ENCODE measurements at regions not wholly inside any gene's neighbourhood (a gene's known extent, or its start where the extent isn't known, plus 50 kb on each side); places are given as distances from the start of the nearest gene placed in this dataset.

DNA sequence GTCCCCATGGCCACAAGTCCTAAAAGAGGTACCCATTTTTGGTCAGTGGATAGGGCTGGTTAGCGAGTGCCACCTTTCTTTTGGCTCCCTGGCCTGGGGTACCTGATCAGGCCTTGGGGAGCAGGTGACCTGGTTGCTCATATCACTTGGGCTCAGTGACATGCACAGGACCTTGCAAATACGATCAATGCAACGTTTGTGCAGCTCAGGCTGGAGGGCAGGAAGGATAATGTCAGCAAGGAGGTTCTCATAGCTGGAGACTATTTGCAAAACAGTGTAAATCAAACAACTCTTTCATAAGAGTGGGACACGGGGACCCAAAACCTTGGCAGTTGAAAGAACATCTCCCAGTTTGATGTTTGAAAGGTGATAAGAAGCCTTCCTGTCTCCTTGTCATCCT is 127.4 kb upstream of the CADM1 start (continued):
- TF ChIP-seq, protein P1, sequence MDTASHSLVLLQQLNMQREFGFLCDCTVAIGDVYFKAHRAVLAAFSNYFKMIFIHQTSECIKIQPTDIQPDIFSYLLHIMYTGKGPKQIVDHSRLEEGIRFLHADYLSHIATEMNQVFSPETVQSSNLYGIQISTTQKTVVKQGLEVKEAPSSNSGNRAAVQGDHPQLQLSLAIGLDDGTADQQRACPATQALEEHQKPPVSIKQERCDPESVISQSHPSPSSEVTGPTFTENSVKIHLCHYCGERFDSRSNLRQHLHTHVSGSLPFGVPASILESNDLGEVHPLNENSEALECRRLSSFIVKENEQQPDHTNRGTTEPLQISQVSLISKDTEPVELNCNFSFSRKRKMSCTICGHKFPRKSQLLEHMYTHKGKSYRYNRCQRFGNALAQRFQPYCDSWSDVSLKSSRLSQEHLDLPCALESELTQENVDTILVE (CRISPR knock-in tag; IDR thresholded peaks at IDR 0.05), result no peak
- TF ChIP-seq ZNF746 (CRISPR knock-in tag; IDR thresholded peaks at IDR 0.05) (no peak), GFI1 (CRISPR knock-in tag; IDR thresholded peaks at IDR 0.05; ENCODE audit: borderline replicate concordance) (no peak), CBX1 (IDR thresholded peaks at IDR 0.05; ENCODE audit: low read depth) (no peak), SRSF4 (IDR thresholded peaks at IDR 0.05; ENCODE audit: low read depth, low read length, poor library complexity, severe bottlenecking) (no peak), REXO4 (CRISPR knock-in tag; IDR thresholded peaks at IDR 0.05; ENCODE audit: borderline replicate concordance) (no peak), HNF4G (IDR thresholded peaks at IDR 0.05; ENCODE audit: borderline replicate concordance, low read depth, low read length) (no peak), HNF4G (CRISPR knock-in tag; IDR thresholded peaks at IDR 0.05; ENCODE audit: borderline replicate concordance, low read depth) (no peak), JDP2 (CRISPR knock-in tag; IDR thresholded peaks at IDR 0.05; ENCODE audit: borderline replicate concordance) (no peak), ZNF549 (CRISPR knock-in tag; IDR thresholded peaks at IDR 0.05) (no peak), ZNF83 (CRISPR knock-in tag; IDR thresholded peaks at IDR 0.05; ENCODE audit: borderline replicate concordance) (no peak), ZNF562 (CRISPR knock-in tag; IDR thresholded peaks at IDR 0.05; ENCODE audit: borderline replicate concordance) (no peak), ZNF703 (CRISPR knock-in tag; IDR thresholded peaks at IDR 0.05; ENCODE audit: borderline replicate concordance) (no peak), NR2F6 (IDR thresholded peaks at IDR 0.05) (no peak), NR2F6 (CRISPR knock-in tag; IDR thresholded peaks at IDR 0.05) (no peak), RXRA (CRISPR knock-in tag; IDR thresholded peaks at IDR 0.05) (no peak)
- TF ChIP-seq, protein P2, sequence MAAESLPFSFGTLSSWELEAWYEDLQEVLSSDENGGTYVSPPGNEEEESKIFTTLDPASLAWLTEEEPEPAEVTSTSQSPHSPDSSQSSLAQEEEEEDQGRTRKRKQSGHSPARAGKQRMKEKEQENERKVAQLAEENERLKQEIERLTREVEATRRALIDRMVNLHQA (CRISPR knock-in tag; IDR thresholded peaks at IDR 0.05), result no peak
- TF ChIP-seq, protein P3, sequence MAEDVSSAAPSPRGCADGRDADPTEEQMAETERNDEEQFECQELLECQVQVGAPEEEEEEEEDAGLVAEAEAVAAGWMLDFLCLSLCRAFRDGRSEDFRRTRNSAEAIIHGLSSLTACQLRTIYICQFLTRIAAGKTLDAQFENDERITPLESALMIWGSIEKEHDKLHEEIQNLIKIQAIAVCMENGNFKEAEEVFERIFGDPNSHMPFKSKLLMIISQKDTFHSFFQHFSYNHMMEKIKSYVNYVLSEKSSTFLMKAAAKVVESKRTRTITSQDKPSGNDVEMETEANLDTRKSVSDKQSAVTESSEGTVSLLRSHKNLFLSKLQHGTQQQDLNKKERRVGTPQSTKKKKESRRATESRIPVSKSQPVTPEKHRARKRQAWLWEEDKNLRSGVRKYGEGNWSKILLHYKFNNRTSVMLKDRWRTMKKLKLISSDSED (CRISPR knock-in tag; IDR thresholded peaks at IDR 0.05), result no peak
- TF ChIP-seq, protein P4, sequence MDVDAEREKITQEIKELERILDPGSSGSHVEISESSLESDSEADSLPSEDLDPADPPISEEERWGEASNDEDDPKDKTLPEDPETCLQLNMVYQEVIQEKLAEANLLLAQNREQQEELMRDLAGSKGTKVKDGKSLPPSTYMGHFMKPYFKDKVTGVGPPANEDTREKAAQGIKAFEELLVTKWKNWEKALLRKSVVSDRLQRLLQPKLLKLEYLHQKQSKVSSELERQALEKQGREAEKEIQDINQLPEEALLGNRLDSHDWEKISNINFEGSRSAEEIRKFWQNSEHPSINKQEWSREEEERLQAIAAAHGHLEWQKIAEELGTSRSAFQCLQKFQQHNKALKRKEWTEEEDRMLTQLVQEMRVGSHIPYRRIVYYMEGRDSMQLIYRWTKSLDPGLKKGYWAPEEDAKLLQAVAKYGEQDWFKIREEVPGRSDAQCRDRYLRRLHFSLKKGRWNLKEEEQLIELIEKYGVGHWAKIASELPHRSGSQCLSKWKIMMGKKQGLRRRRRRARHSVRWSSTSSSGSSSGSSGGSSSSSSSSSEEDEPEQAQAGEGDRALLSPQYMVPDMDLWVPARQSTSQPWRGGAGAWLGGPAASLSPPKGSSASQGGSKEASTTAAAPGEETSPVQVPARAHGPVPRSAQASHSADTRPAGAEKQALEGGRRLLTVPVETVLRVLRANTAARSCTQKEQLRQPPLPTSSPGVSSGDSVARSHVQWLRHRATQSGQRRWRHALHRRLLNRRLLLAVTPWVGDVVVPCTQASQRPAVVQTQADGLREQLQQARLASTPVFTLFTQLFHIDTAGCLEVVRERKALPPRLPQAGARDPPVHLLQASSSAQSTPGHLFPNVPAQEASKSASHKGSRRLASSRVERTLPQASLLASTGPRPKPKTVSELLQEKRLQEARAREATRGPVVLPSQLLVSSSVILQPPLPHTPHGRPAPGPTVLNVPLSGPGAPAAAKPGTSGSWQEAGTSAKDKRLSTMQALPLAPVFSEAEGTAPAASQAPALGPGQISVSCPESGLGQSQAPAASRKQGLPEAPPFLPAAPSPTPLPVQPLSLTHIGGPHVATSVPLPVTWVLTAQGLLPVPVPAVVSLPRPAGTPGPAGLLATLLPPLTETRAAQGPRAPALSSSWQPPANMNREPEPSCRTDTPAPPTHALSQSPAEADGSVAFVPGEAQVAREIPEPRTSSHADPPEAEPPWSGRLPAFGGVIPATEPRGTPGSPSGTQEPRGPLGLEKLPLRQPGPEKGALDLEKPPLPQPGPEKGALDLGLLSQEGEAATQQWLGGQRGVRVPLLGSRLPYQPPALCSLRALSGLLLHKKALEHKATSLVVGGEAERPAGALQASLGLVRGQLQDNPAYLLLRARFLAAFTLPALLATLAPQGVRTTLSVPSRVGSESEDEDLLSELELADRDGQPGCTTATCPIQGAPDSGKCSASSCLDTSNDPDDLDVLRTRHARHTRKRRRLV (CRISPR knock-in tag; IDR thresholded peaks at IDR 0.05), result no peak
- TF ChIP-seq, protein P5, sequence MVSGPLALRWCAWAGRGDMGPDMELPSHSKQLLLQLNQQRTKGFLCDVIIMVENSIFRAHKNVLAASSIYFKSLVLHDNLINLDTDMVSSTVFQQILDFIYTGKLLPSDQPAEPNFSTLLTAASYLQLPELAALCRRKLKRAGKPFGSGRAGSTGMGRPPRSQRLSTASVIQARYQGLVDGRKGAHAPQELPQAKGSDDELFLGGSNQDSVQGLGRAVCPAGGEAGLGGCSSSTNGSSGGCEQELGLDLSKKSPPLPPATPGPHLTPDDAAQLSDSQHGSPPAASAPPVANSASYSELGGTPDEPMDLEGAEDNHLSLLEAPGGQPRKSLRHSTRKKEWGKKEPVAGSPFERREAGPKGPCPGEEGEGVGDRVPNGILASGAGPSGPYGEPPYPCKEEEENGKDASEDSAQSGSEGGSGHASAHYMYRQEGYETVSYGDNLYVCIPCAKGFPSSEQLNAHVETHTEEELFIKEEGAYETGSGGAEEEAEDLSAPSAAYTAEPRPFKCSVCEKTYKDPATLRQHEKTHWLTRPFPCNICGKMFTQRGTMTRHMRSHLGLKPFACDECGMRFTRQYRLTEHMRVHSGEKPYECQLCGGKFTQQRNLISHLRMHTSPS (CRISPR knock-in tag; IDR thresholded peaks at IDR 0.05; ENCODE audit: low read depth), result no peak
- TF ChIP-seq, protein P6, sequence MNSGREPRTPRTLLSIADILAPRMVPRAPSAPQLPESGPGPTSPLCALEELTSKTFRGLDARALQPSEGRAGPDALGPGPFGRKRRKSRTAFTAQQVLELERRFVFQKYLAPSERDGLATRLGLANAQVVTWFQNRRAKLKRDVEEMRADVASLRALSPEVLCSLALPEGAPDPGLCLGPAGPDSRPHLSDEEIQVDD (CRISPR knock-in tag; IDR thresholded peaks at IDR 0.05; ENCODE audit: borderline replicate concordance), result no peak

All from HepG2 (cell line).